RWPE1 (cell line): ENCODE measurements at regions not wholly inside any gene's neighbourhood (a gene's known extent, or its start where the extent isn't known, plus 50 kb on each side); places are given as distances from the start of the nearest gene placed in this dataset.

ENCODE experiments used
- CTCF ChIA-PET: fragments of 350-600 bp; sonication (Branson Sonifier 250); formaldehyde crosslinking; extraction: SDS; loops from one replicate; lab custom pipeline; 2021; lab: Yijun Ruan, JAX
- POLR2A ChIA-PET: fragments of 400-600 bp; formaldehyde crosslinking; extraction: SDS; loops from one replicate; lab custom pipeline; 2020; ENCODE audit warnings: antibody characterized with exemption; ENCODE audit not compliant: low non-redundant PET; lab: Yijun Ruan, JAX
- DNase-seq: peaks from one replicate; pipeline ENCODE4 v3.0.0; 2012; ENCODE audit warnings: low spot score
- H3K27ac ChIP-seq: fragments of 450-650 bp; 2 replicates; pipeline ENCODE4 v1.5.1; 2017
- CTCF ChIP-seq: fragments of 450-650 bp; conservative IDR thresholded peaks from 2 replicates; pipeline ENCODE4 v1.5.1; 2017; ENCODE audit warnings: low read depth, mild to moderate bottlenecking

- no peak for DNase-seq
- ChIA-PET POLR2A (no interaction called here), CTCF (interaction anchor here (0.6 kb wide), 3 partner anchors 14 to 971 kb away, joined by 3 to 5 read pairs (median 3); no protein-coding TSS in a partner anchor)
- no peak for TF ChIP-seq CTCF
- no peak overlapping the region for H3K27ac ChIP-seq
These were observed 358.4 kb downstream of the CDH26 start for GRCh38 chr20:60316476-60317158.

- TF ChIP-seq CTCF, result no peak
- no peak for DNase-seq
- H3K27ac ChIP-seq, result no peak overlapping the region
- POLR2A ChIA-PET, result no interaction called here
- CTCF ChIA-PET, result interaction anchor here (0.7 kb wide), 1 partner anchor 54 kb away, joined by 3 read pairs; no protein-coding TSS in a partner anchor
These were observed 359.2 kb downstream of the CDH26 start for GRCh38 chr20:60317401-60317800.

GRCh38 chr20:60321601-60322000 lies 363.4 kb downstream of the CDH26 start:
- ChIA-PET CTCF (no interaction called here), POLR2A (no interaction called here)
- no peak for DNase-seq
- no peak overlapping the region for H3K27ac ChIP-seq
- TF ChIP-seq CTCF, result no peak

- DNase-seq, result no peak
- ChIA-PET POLR2A (no interaction called here), CTCF (interaction anchor here (0.6 to 0.7 kb wide), 3 partner anchors 30 to 1311 kb away, joined by 3 to 6 read pairs (median 4); no protein-coding TSS in a partner anchor)
- no peak for TF ChIP-seq CTCF
- H3K27ac ChIP-seq, result no peak overlapping the region
These were observed 368.6 kb downstream of the CDH26 start for GRCh38 chr20:60326821-60327220.

GRCh38 chr20:60327971-60328660 lies 369.9 kb downstream of the CDH26 start:
- CTCF ChIA-PET, result no interaction called here
- POLR2A ChIA-PET, result no interaction called here
- H3K27ac ChIP-seq, result no peak overlapping the region
- DNase-seq, result no peak
- TF ChIP-seq CTCF, result no peak

GRCh38 chr20:60330461-60330860 lies 372.2 kb downstream of the CDH26 start:
- TF ChIP-seq CTCF, result no peak
- ChIA-PET POLR2A (no interaction called here), CTCF (interaction anchor here (0.8 kb wide), 1 partner anchor 19 kb away, joined by 3 read pairs; no protein-coding TSS in a partner anchor)
- DNase-seq, result no peak
- no peak overlapping the region for H3K27ac ChIP-seq
